Thyroid gland (tissue), 4 donors: ENCODE measurements at regions not wholly inside any gene's neighbourhood (a gene's known extent, or its start where the extent isn't known, plus 50 kb on each side); places are given as distances from the start of the nearest gene placed in this dataset.

Source experiments
- DNase-seq, 2 donors: peaks; one replicate each; pipeline ENCODE4 v3.0.0-alpha.2; 2019
- H3K27ac ChIP-seq, 3 donors: fragments of 200-600 bp; sonication (generic); 1 replicate in 2 of 3; 2 replicates in 1 of 3; pipeline ENCODE4 v1.5.1; 2016 to 2019; ENCODE audit warnings: mild to moderate bottlenecking in 1 of 3, moderate library complexity in 1 of 3
- H3K27me3 ChIP-seq: fragments of 200-600 bp; sonication (generic); one replicate; pipeline ENCODE4 v1.5.1; 2019
- H3K36me3 ChIP-seq, 2 donors: fragments of 200-600 bp; sonication (generic); one replicate each; pipeline ENCODE4 v1.5.1; 2016 to 2019
- H3K4me1 ChIP-seq, 2 donors: fragments of 200-600 bp; sonication (generic); one replicate each; pipeline ENCODE4 v1.5.1; 2017 to 2019
- H3K4me3 ChIP-seq, 3 donors: fragments of 200-600 bp; sonication (generic); replicated peaks in 1 of 3; 1 replicate in 2 of 3; 2 replicates in 1 of 3; pipeline ENCODE4 v1.5.1; 2016; ENCODE audit warnings: mild to moderate bottlenecking in 1 of 3
- H3K9me3 ChIP-seq: fragments of 200-600 bp; sonication (generic); one replicate; pipeline ENCODE4 v1.5.1; 2017
- POLR2A ChIP-seq, 2 donors: fragments of 450-650 bp; IDR thresholded peaks; one replicate each; pipeline ENCODE4 v1.6.1; 2017; ENCODE audit warnings: antibody characterized with exemption in 2 of 2, mild to moderate bottlenecking in 2 of 2, moderate library complexity in 1 of 2
- whole genome bisulfite sequencing, 2 donors: methylation state at CpG; one replicate each; pipeline ENCODE4 v1.1.5; 2017; 5-methylcytosine and 5-hydroxymethylcytosine counted together
- intact Hi-C: fragments of 100-400 bp; cut with DNase I; formaldehyde crosslinking; loops from one replicate; pipeline ENCODE4 v1.15.1; 2023
- TF ChIP-seq, protein P1 (sequence below), 6 experiments: fragments of 200-600 bp in 3 of 6; fragments of 450-650 bp in 3 of 6; sonication (generic) in 3 of 6; IDR thresholded peaks; one replicate each; pipeline ENCODE4 v1.5.1; 2016 to 2019; ENCODE audit warnings: antibody characterized with exemption in 6 of 6, mild to moderate bottlenecking in 2 of 6, inconsistent platforms in 1 of 6, moderate library complexity in 1 of 6

DNA sequence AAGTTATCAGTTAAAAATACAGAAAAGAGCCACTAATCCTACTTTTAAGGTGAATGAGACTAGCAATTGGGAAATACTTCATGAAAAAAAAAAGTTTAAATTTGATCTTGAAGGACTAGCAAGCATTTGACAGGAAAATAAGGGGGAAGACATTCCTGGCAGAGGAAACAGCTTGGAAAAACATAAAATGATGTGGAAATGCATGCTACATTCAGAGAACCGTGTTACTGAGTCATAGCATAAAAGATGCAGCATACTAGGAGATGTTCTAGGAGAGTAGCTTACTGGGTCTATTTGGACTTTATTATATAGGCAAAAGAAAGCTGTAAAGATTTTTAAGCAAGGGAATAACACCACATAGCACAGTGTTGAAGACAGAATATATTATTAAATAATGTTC lies 108.6 kb upstream of the COL1A2 start:
- Histone ChIP-seq H3K4me1 (peaks cover 3 to 4% of the 10 kb centered on the region in 2 donors), H3K4me3 (no peak overlapping the region), H3K36me3 (no peaks in the 10 kb centered on the region), H3K27ac (no peak overlapping the region), H3K27me3 (no peaks in the 10 kb centered on the region), H3K9me3 (no peaks in the 10 kb centered on the region)
- WGBS, 2 donors, result 45 to 75% methylated on average over 1 of the region's 1 CpG
- TF ChIP-seq, protein P1, sequence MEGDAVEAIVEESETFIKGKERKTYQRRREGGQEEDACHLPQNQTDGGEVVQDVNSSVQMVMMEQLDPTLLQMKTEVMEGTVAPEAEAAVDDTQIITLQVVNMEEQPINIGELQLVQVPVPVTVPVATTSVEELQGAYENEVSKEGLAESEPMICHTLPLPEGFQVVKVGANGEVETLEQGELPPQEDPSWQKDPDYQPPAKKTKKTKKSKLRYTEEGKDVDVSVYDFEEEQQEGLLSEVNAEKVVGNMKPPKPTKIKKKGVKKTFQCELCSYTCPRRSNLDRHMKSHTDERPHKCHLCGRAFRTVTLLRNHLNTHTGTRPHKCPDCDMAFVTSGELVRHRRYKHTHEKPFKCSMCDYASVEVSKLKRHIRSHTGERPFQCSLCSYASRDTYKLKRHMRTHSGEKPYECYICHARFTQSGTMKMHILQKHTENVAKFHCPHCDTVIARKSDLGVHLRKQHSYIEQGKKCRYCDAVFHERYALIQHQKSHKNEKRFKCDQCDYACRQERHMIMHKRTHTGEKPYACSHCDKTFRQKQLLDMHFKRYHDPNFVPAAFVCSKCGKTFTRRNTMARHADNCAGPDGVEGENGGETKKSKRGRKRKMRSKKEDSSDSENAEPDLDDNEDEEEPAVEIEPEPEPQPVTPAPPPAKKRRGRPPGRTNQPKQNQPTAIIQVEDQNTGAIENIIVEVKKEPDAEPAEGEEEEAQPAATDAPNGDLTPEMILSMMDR (IDR thresholded peaks at IDR 0.05), result no peak
- TF ChIP-seq POLR2A (IDR thresholded peaks at IDR 0.05), result no peak
- no peak for DNase-seq
- intact Hi-C loops, result no loop called here

DNA sequence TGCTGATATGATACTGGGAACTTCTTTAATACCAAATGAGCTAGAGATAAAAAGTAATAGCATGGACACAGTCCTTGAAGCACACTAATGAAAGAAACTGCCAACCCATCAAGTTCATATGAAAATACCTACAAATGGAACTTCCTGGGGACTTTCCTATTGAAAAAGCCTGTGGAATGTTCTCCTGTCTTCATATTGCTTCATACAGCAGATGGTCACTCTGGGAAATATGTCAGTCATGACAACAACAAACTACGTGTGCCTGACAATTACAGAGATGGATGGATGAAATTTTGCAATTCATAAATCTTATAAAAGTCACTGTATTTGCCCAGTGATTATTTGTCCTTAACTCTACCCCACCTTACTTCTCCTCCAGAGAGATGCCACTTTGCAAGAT lies 106.6 kb upstream of the COL1A2 start:
- no peak overlapping the region for H3K4me3 ChIP-seq
- TF ChIP-seq, protein P1 (IDR thresholded peaks at IDR 0.05), result no peak
- no peaks in the 10 kb centered on the region for H3K27me3 ChIP-seq
- no peaks in the 10 kb centered on the region for H3K9me3 ChIP-seq
- no peaks in the 10 kb centered on the region for H3K4me1 ChIP-seq
- intact Hi-C loops, result no loop called here
- 79 to 93% methylated on average over 1 of the region's 1 CpG for WGBS, 2 donors
- H3K27ac ChIP-seq, result no peak overlapping the region
- H3K36me3 ChIP-seq, result no peaks in the 10 kb centered on the region
- no peak for DNase-seq

DNA sequence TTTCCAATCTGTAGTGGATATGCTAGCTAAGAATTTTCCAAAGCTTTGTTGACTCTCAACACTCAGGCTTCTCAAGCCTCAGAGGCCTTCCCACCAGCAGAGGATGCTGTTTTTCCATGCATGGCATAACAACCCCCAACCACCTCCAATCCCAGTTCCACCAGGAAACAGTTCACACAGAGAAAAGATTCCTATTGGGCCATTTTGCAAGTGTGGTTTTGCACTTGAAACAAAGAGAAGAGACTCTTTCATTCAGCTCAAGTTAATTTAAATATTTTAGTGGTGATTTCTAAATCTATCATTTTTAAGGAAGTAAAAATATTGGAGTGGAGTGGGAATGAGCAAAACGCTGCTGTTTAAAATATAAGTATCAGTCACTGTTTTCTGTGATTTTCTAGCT lies 105.6 kb upstream of the COL1A2 start:
- WGBS, 2 donors, result 36 to 41% methylated on average over 1 of the region's 1 CpG
- TF ChIP-seq, protein P1 (IDR thresholded peaks at IDR 0.05), result peak; percentile 70 to 98 (median 89)
- no peak for TF ChIP-seq POLR2A (IDR thresholded peaks at IDR 0.05)
- peak; percentile 74 to 75 for DNase-seq
- H3K9me3 ChIP-seq, result no peaks in the 10 kb centered on the region
- intact Hi-C loops, result no loop called here
- H3K36me3 ChIP-seq, result no peaks in the 10 kb centered on the region
- H3K27me3 ChIP-seq, result no peaks in the 10 kb centered on the region
- no peak overlapping the region for H3K27ac ChIP-seq
- H3K4me3 ChIP-seq, result no peak overlapping the region
- H3K4me1 ChIP-seq, result no peaks in the 10 kb centered on the region

DNA sequence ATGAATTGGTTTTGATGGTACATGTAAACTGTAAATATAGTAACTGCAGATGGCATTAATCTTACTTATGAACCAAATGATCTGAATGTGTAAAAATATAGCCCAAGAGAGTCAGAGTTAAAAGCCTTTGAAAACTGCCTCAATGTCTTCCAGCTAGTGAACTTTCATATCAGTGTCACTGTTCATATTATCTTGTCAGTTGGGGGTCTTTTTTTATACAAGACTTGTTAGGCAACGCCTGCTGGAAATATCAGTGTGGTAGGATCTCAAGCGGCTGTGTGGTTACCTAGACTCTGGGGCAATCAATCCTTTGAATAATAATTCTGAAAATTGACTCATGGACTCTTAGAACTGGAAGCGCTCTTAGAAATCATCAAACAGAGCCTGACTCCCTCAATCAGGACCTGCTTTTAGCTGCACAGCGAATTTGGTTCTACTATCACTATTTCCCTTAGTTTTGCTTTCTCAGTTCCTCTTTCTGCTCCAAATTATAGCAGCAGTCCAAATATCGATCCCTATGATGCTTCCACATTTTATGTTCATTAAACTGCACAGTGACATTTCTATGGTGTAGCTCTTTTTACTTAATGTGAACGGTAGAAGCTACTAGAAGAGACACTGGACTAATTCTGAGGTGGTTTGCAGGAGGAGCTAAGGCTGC lies 100.1 kb upstream of the COL1A2 start:
- no peaks in the 10 kb centered on the region for H3K9me3 ChIP-seq
- H3K4me3 ChIP-seq, result no peak overlapping the region
- no peak for DNase-seq
- intact Hi-C loops, result loop anchor here (5.0 kb wide), 1 partner anchor 98 kb away; the partner anchor contains the start of gene COL1A2
- H3K27ac ChIP-seq, result no peak overlapping the region
- no peaks in the 10 kb centered on the region for H3K27me3 ChIP-seq
- no peaks in the 10 kb centered on the region for H3K4me1 ChIP-seq
- no peak for TF ChIP-seq POLR2A (IDR thresholded peaks at IDR 0.05)
- TF ChIP-seq, protein P1 (IDR thresholded peaks at IDR 0.05), result no peak
- WGBS, 2 donors, result 74 to 83% methylated on average over 6 of the region's 6 CpGs
- H3K36me3 ChIP-seq, result no peaks in the 10 kb centered on the region

DNA sequence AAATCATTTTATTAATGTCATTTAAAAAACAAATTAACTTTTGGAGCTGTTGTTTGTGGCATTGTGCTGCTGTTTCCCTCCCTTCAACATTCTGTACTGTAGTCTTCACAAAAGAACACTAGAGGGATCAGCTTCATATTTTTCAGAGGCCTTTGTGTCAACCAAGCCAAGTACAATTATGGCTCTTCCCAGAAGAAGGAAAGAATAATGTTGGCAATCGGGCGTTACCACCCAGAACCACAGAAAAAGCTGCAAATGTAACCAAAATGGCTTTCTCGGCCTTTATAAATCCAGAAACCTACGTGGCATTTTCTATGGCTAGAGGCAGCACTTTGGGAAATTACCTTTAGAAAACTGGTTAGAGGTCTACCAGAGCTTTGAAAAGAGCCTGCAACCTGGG lies 98.8 kb upstream of the COL1A2 start:
- intact Hi-C loops, result no loop called here
- Histone ChIP-seq H3K27ac (no peak overlapping the region), H3K36me3 (no peaks in the 10 kb centered on the region), H3K27me3 (no peaks in the 10 kb centered on the region), H3K9me3 (no peaks in the 10 kb centered on the region), H3K4me3 (no peak overlapping the region), H3K4me1 (peaks cover 0 to 2% of the 10 kb centered on the region in 2 donors)
- WGBS, 2 donors, result 41 to 44% methylated on average over 4 of the region's 4 CpGs
- TF ChIP-seq, protein P1 (IDR thresholded peaks at IDR 0.05), result peak in 4 of 6 experiments; percentile 11 to 61 (median 57)
- TF ChIP-seq POLR2A (IDR thresholded peaks at IDR 0.05), result no peak
- no peak for DNase-seq
